Naive thymus-derived CD8-positive, alpha-beta T cell (primary cell): ENCODE measurements at regions not wholly inside any gene's neighbourhood (a gene's known extent, or its start where the extent isn't known, plus 50 kb on each side); places are given as distances from the start of the nearest gene placed in this dataset.

Experiments
- ATAC-seq, 2 donors: fragments of 150-1000 bp; cut with Tn5 transposase in 1 of 2; sonication (Bioruptor Pico), chemical (Tn5 transposase) in 1 of 2; 1 replicate in 1 of 2; 2 replicates in 1 of 2; pipeline ENCODE4 v1.10.0; 2021; ENCODE audit warnings: mild to moderate bottlenecking in 2 of 2, moderate library complexity in 2 of 2
- POLR2A ChIA-PET: fragments of 350-600 bp; sonication (Branson Sonifier 250); formaldehyde crosslinking; loops from one replicate; lab custom pipeline; 2021; ENCODE audit warnings: antibody characterized with exemption; lab: Charles Lee
- DNase-seq, 10 donors: peaks; one replicate each; pipeline versions ENCODE4 v3.0.0 to v3.0.0-alpha.2; 2020 to 2022
- H3K27ac Mint-ChIP-seq, 10 donors: one replicate each; pipeline ENCODE4 v1.8.0; 2020 to 2022; ENCODE audit warnings: mild to moderate bottlenecking in 10 of 10, mixed read lengths in 10 of 10, moderate library complexity in 4 of 10, inconsistent platforms in 1 of 10
- H3K27me3 Mint-ChIP-seq, 5 donors: one replicate each; pipeline ENCODE4 v1.8.0; 2021 to 2022; ENCODE audit warnings: mixed read lengths in 5 of 5
- H3K36me3 Mint-ChIP-seq, 3 donors: one replicate each; pipeline ENCODE4 v1.8.0; 2020 to 2022; ENCODE audit warnings: mixed read lengths in 3 of 3, mild to moderate bottlenecking in 2 of 3, inconsistent platforms in 1 of 3
- H3K4me1 Mint-ChIP-seq, 4 donors: one replicate each; pipeline ENCODE4 v1.8.0; 2021 to 2022; ENCODE audit warnings: mixed read lengths in 4 of 4
- H3K4me3 Mint-ChIP-seq, 10 donors: one replicate each; pipeline ENCODE4 v1.8.0; 2020 to 2022; ENCODE audit warnings: mild to moderate bottlenecking in 10 of 10, mixed read lengths in 10 of 10, moderate library complexity in 6 of 10, inconsistent platforms in 1 of 10
- H3K9me3 Mint-ChIP-seq, 9 donors: one replicate each; pipeline ENCODE4 v1.8.0; 2020 to 2022; ENCODE audit warnings: mixed read lengths in 9 of 9, mild to moderate bottlenecking in 3 of 9, inconsistent platforms in 1 of 9, moderate library complexity in 1 of 9

DNA sequence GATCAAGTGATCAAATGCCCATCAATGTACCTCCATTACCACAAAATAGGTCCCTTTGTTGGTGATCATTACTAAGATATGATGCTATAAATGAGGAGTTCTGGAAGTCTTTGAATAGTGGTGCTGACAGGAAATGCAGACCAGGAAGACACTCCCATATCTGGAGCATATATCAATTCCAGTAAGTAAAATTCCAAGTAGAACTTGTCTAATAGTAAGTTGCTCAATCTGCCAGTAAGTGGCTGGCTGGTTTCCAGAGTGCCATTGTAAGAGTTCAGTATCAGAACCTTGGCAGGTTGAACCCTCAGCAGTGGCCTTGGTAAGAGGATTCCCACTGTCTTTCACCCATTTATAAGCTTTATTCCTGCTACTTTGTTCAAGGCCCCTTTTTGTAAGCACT lies 379.9 kb upstream of the RBMS3 start:
- Mint-ChIP-seq H3K27me3 (no peaks in the 10 kb centered on the region), H3K36me3 (peaks cover 0 to 5% (median 0%) of the 10 kb centered on the region in 3 donors), H3K4me3 (no peak overlapping the region), H3K9me3 (peaks cover 0 to 12% (median 5%) of the 10 kb centered on the region in 9 donors), H3K27ac (no peak overlapping the region), H3K4me1 (no peaks in the 10 kb centered on the region)
- POLR2A ChIA-PET, result no interaction called here
- no peak for ATAC-seq
- no peak for DNase-seq

DNA sequence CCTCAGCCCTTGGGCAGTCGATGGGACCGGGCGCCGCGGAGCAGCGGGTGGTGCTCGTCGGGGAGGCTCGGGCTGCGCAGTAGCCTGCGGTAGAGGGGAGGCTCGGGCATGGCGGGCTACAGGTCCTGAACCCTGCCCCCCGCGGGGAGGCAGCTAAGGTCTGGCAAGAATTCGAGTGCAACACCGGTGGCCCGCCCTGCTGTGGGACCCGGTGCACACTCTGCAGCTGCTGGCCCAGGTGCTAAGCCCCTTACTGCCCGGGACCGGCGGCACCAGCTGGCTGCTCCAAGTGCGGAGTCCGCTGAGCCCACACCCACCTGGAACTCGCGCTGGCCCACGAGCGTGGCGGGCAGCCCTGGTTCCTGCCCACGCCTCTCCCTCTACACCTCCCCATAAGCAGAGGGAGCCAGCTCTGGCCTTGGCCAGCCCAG lies 377.7 kb upstream of the RBMS3 start:
- no peak overlapping the region for H3K4me3 Mint-ChIP-seq

GRCh38 chr3:28905798-28906197 lies 375.1 kb upstream of the RBMS3 start:
- no peak overlapping the region for H3K27ac Mint-ChIP-seq
- H3K4me3 Mint-ChIP-seq, result no peak overlapping the region
- H3K36me3 Mint-ChIP-seq, result peaks cover 0 to 5% (median 0%) of the 10 kb centered on the region in 3 donors
- POLR2A ChIA-PET, result no interaction called here
- no peak for ATAC-seq
- H3K4me1 Mint-ChIP-seq, result no peaks in the 10 kb centered on the region
- peaks cover 0 to 7% (median 0%) of the 10 kb centered on the region in 5 donors for H3K27me3 Mint-ChIP-seq
- H3K9me3 Mint-ChIP-seq, result peaks cover 0 to 13% (median 4%) of the 10 kb centered on the region in 9 donors
- no peak for DNase-seq

More for the DNA sequence above, 377.7 kb upstream of the RBMS3 start:
- ATAC-seq (no peak), DNase-seq (no peak)
- peaks cover 0 to 3% (median 0%) of the 10 kb centered on the region in 5 donors for H3K27me3 Mint-ChIP-seq
- no peaks in the 10 kb centered on the region for H3K4me1 Mint-ChIP-seq
- peaks cover 0 to 13% (median 4%) of the 10 kb centered on the region in 9 donors for H3K9me3 Mint-ChIP-seq
- peaks cover 0 to 5% (median 0%) of the 10 kb centered on the region in 3 donors for H3K36me3 Mint-ChIP-seq
- no peak overlapping the region for H3K27ac Mint-ChIP-seq
- POLR2A ChIA-PET, result no interaction called here

DNA sequence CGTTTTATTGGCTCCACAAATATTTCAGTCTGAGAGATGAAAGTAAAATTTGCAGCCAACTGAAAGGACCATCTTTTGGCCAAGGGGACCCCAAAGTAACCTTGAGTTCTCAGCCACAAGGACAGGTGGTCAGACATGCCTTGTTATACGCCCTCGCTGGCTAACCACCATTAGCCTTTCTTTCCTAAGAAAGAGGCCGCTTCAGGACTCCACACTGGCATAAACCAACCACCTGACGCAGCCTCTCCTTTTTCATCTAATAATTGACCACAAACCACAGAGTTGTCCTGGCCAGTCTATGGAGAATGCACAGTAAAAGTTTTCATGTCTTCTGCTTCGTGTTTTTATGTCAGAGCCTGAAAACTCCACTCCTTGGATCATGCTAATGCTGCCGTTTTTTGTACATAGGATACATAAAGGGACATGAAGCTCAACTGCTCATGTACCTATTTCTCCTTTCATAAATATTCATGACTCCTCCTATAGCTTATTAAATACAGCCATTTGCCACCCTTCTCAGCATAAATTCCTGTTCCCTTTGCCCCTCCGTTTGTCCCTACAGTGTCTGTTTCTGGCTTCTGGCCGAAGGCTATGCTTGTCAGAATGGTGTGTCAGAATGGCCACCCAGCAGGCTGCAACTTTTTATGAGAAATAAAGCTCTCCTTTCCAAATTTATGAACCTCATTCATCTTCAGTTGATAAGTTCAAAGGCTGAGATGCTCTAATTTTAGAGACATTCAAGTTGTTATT lies 374.1 kb upstream of the RBMS3 start:
- ATAC-seq (no peak), DNase-seq (no peak)
- no peak overlapping the region for H3K27ac Mint-ChIP-seq
- H3K4me1 Mint-ChIP-seq, result no peaks in the 10 kb centered on the region
- H3K4me3 Mint-ChIP-seq, result no peak overlapping the region
- H3K9me3 Mint-ChIP-seq, result peaks cover 0 to 13% (median 4%) of the 10 kb centered on the region in 9 donors
- POLR2A ChIA-PET, result no interaction called here
- peaks cover 0 to 10% (median 1%) of the 10 kb centered on the region in 5 donors for H3K27me3 Mint-ChIP-seq
- H3K36me3 Mint-ChIP-seq, result peaks cover 0 to 5% (median 0%) of the 10 kb centered on the region in 3 donors

- H3K27me3 Mint-ChIP-seq, result peaks cover 0 to 10% (median 1%) of the 10 kb centered on the region in 5 donors
- no peak for DNase-seq
- no peak for ATAC-seq
- POLR2A ChIA-PET, result no interaction called here
- peaks cover 0 to 5% (median 0%) of the 10 kb centered on the region in 3 donors for H3K36me3 Mint-ChIP-seq
- no peaks in the 10 kb centered on the region for H3K4me1 Mint-ChIP-seq
- H3K4me3 Mint-ChIP-seq, result no peak overlapping the region
- no peak overlapping the region for H3K27ac Mint-ChIP-seq
- H3K9me3 Mint-ChIP-seq, result peaks cover 0 to 13% (median 0%) of the 10 kb centered on the region in 9 donors
Observed at GRCh38 chr3:28907616-28908015, 373.3 kb upstream of the RBMS3 start.

DNA sequence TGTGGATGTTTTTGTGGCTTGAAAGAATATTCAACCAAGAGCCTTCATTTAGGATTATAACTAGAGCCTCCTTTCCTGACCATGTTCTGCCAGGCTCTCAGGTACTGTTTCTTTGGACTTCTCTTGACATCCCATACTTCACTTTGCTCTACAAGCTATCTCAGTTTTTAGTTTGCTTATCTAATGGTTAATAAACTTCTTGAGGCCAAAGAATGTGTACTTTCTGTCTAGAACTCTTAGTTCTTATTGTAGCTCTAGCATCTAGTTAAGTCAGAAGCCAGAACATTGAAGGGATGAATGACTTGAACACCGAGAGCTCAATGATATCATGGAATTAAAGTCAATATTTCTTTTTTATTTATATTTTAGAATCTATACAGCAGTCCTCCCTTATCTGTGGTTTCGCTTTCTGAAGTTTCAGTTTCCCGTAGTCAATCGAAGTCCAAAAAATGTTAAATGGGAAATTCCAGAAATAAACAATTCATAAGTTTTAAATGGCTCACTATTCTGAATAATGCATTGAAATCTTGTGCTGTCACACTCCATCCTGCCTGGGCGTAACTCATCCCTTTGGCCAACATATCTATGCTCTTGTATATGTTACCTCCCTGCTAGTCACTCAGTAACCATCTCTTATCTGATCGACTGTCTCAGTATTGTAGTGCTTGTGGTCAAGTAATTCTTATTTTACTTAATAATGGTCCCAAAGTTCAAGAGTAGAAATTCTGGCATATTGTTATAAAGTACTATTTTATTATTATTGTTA lies 368.6 kb upstream of the RBMS3 start:
- Mint-ChIP-seq H3K27me3 (peaks cover 0 to 14% (median 1%) of the 10 kb centered on the region in 5 donors), H3K4me1 (peaks cover 0 to 11% (median 7%) of the 10 kb centered on the region in 4 donors)

GRCh38 chr3:28915741-28916500 lies 364.9 kb upstream of the RBMS3 start:
- Mint-ChIP-seq H3K27ac (no peak overlapping the region), H3K4me3 (no peak overlapping the region), H3K9me3 (no peaks in the 10 kb centered on the region), H3K4me1 (peaks cover 0 to 11% (median 7%) of the 10 kb centered on the region in 4 donors), H3K36me3 (no peaks in the 10 kb centered on the region), H3K27me3 (peaks cover 0 to 7% (median 1%) of the 10 kb centered on the region in 5 donors)
- DNase-seq (no peak), ATAC-seq (no peak)
- POLR2A ChIA-PET, result no interaction called here

More for the DNA sequence above, 368.6 kb upstream of the RBMS3 start:
- Mint-ChIP-seq H3K4me3 (no peak overlapping the region), H3K27ac (no peak overlapping the region), H3K36me3 (no peaks in the 10 kb centered on the region), H3K9me3 (peaks cover 0 to 9% (median 0%) of the 10 kb centered on the region in 9 donors)
- POLR2A ChIA-PET, result no interaction called here
- DNase-seq, result no peak
- ATAC-seq, result no peak

DNA sequence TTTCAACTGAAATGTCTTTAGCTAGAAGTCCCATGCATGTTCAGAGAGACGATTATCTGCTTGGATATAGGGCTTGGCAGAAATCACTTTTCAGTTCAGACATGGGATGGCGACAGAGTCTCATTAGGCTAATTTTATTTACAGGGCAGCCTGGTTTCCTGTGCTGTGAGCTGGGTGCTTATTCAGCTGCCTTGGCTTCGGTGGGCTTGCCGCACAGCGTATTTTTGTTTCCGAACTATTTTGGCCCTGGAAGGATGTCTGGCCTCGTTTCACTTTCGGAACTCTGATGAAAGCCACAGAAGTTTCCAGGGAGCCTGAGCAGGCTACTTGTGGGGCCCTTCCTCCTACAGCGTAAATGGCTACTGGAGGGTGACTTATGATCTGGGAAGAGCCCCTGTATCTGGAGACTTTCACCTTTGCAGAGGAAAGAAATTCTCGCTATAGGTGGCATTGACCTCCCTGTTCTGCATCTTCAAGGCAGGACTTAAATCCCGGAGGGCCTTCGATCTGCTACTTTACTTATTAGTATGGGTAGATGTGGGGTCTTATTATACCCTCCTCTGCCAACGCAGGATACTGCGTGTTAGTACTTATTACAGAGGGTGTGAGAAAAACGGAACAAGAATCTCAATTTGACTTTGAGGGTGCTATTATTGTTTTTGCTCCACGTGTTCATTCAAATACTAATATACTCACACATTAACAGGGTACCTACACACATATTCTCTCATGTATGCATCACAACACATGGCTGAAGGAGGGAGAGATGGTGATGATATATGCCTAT lies 364.0 kb upstream of the RBMS3 start:
- Mint-ChIP-seq H3K4me3 (peak overlapping the region in 2 of 10 donors; percentile 13 to 39), H3K27ac (no peak overlapping the region), H3K9me3 (no peaks in the 10 kb centered on the region), H3K36me3 (no peaks in the 10 kb centered on the region), H3K4me1 (peaks cover 0 to 11% (median 7%) of the 10 kb centered on the region in 4 donors), H3K27me3 (peaks cover 0 to 4% (median 1%) of the 10 kb centered on the region in 5 donors)
- no peak for DNase-seq
- ATAC-seq, result peak in 1 of 2 donors; percentile 18
- POLR2A ChIA-PET, result no interaction called here

DNA sequence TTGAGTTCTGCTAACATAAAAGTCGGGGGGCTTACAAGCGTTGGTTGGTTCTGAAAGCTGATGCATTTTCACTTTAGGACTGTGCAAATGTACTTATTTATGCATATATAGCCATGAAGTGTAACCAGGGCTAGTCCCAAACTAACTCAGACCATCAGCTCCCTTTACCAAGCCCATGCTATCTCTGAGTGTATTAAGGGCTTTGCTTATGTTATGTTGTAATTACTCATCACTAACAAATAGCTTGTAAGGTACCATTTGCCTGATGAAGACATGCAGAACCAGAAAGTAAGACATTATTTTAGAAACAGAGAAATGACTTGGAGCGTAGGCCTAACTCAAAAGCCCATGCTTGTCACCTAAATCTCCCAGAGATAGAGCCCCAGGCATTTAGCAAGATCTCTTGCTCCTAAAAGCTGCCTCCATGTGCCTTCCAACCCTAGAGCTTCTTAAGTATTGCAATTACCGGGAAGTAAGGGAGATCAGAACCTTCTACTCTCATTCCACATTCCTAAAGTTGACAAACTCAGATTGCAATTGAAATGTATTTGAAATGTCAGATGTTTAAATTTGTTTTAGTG lies 362.9 kb upstream of the RBMS3 start:
- H3K9me3 Mint-ChIP-seq, result no peaks in the 10 kb centered on the region
- ATAC-seq (no peak), DNase-seq (no peak)
- H3K27me3 Mint-ChIP-seq, result peaks cover 0 to 4% (median 1%) of the 10 kb centered on the region in 5 donors
- no peak overlapping the region for H3K27ac Mint-ChIP-seq
- H3K4me1 Mint-ChIP-seq, result peaks cover 0 to 11% (median 7%) of the 10 kb centered on the region in 4 donors
- no peaks in the 10 kb centered on the region for H3K36me3 Mint-ChIP-seq
- POLR2A ChIA-PET, result no interaction called here
- H3K4me3 Mint-ChIP-seq, result no peak overlapping the region

- ATAC-seq, result no peak
- H3K36me3 Mint-ChIP-seq, result no peaks in the 10 kb centered on the region
- H3K27ac Mint-ChIP-seq, result no peak overlapping the region
- DNase-seq, result no peak
- H3K9me3 Mint-ChIP-seq, result no peaks in the 10 kb centered on the region
- no peaks in the 10 kb centered on the region for H3K27me3 Mint-ChIP-seq
- POLR2A ChIA-PET, result no interaction called here
- no peak overlapping the region for H3K4me3 Mint-ChIP-seq
- no peaks in the 10 kb centered on the region for H3K4me1 Mint-ChIP-seq
Observed at GRCh38 chr3:28922376-28922775, 358.5 kb upstream of the RBMS3 start.

- Mint-ChIP-seq H3K36me3 (no peaks in the 10 kb centered on the region), H3K27me3 (no peaks in the 10 kb centered on the region), H3K4me3 (no peak overlapping the region), H3K4me1 (no peaks in the 10 kb centered on the region), H3K27ac (no peak overlapping the region), H3K9me3 (no peaks in the 10 kb centered on the region)
- ATAC-seq (no peak), DNase-seq (no peak)
- POLR2A ChIA-PET, result no interaction called here
Observed at GRCh38 chr3:28923994-28924393, 356.9 kb upstream of the RBMS3 start.
